ENCODE measurements at regions not wholly inside any gene's neighbourhood (a gene's known extent, or its start where the extent isn't known, plus 50 kb on each side); places are given as distances from the start of the nearest gene placed in this dataset.

DNA sequence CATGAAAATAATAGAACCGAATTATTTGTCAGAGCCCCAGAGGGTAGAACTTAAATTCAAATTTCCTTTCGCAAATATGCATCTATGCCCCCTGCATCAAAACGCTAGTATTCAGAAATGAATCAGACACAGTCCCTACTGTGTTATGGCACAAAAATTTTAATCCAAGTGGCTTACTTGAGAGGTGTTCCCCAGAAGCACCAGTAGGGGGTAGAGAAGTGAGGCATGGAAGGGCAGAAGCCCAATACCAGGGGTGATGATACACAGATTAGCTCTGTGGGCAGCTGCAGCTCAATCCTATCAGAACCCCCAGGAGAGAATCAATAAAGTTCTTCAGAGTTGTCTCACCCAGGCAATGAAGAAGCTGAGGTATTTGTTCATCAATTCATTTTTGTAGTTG is 342.2 kb downstream of the OMA1 start:
- TF ChIP-seq EZH2phosphoT487 (IDR thresholded peaks at IDR 0.05; ENCODE audit: insufficient read depth, low read depth), result no peak
- TF ChIP-seq EZH2 (IDR thresholded peaks at IDR 0.05; ENCODE audit: insufficient read depth, poor library complexity, severe bottlenecking), result no peak
